ENCODE measurements at regions not wholly inside any gene's neighbourhood (a gene's known extent, or its start where the extent isn't known, plus 50 kb on each side); places are given as distances from the start of the nearest gene placed in this dataset.

DNA sequence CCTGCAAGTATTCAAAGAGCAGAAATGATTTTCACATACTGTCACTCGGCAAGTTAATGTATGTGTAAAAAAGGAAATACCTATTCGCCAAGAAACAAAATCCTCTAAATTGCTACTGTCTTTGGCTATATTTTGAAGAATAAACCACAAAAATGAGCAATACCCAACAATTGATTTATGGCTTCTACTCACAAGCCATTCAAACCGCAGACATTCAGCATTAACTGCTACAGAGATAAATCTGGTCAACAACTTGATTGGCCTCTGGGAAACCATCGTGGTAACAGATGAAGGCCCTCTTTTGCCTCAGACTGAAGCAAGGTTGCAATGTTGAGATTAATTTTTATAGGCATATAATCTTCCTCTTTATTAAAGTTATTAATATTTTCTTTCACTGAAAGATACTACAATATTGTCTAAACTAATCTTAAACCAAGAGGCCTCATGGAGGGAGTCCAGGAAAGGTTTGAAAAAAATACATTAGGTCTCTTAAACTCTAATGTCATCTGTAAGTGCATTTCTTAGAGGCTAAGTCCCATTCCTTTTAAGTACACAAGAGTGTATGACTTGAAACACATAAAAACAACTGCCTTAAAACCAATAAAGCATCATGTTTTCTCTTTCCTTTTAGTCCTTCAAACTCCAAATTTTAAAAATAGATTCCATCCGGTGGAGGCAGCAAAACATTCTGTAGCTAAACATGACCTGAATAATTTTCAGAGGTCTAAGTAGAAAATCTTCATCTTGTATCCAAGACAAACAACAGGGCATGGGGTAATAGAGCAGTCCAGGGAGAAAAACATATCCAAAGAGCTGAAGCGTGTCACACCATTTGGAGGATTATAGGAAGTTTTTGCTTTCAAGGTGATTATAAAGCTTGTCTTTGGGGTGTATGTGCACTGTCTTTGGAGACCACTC, 162.4 kb upstream of the TGFBR2 start:
- in situ Hi-C loops (cut with HindIII; ENCODE audit: low pct_unique_long_range_greater_than_20kb, low sequenced_read_pairs) (no loop called here), intact Hi-C loops (cut with micrococcal nuclease; ENCODE audit: unreplicated experiment) (no loop called here)
- ATAC-seq (no peak), DNase-seq (ENCODE audit: low read depth, low spot score) (no peak)
- ChIA-PET CTCF (no interaction called here), POLR2A (no interaction called here)
- TF ChIP-seq SIN3A (IDR thresholded peaks at IDR 0.05; ENCODE audit: borderline replicate concordance, insufficient read depth, low read depth, low read length), result no peak
- no peak for TF ChIP-seq TCF7L2 (IDR thresholded peaks at IDR 0.05; ENCODE audit: low read depth, low read length)
- TF ChIP-seq, protein P1, sequence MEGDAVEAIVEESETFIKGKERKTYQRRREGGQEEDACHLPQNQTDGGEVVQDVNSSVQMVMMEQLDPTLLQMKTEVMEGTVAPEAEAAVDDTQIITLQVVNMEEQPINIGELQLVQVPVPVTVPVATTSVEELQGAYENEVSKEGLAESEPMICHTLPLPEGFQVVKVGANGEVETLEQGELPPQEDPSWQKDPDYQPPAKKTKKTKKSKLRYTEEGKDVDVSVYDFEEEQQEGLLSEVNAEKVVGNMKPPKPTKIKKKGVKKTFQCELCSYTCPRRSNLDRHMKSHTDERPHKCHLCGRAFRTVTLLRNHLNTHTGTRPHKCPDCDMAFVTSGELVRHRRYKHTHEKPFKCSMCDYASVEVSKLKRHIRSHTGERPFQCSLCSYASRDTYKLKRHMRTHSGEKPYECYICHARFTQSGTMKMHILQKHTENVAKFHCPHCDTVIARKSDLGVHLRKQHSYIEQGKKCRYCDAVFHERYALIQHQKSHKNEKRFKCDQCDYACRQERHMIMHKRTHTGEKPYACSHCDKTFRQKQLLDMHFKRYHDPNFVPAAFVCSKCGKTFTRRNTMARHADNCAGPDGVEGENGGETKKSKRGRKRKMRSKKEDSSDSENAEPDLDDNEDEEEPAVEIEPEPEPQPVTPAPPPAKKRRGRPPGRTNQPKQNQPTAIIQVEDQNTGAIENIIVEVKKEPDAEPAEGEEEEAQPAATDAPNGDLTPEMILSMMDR (IDR thresholded peaks at IDR 0.05), result no peak
- TF ChIP-seq, protein P2, sequence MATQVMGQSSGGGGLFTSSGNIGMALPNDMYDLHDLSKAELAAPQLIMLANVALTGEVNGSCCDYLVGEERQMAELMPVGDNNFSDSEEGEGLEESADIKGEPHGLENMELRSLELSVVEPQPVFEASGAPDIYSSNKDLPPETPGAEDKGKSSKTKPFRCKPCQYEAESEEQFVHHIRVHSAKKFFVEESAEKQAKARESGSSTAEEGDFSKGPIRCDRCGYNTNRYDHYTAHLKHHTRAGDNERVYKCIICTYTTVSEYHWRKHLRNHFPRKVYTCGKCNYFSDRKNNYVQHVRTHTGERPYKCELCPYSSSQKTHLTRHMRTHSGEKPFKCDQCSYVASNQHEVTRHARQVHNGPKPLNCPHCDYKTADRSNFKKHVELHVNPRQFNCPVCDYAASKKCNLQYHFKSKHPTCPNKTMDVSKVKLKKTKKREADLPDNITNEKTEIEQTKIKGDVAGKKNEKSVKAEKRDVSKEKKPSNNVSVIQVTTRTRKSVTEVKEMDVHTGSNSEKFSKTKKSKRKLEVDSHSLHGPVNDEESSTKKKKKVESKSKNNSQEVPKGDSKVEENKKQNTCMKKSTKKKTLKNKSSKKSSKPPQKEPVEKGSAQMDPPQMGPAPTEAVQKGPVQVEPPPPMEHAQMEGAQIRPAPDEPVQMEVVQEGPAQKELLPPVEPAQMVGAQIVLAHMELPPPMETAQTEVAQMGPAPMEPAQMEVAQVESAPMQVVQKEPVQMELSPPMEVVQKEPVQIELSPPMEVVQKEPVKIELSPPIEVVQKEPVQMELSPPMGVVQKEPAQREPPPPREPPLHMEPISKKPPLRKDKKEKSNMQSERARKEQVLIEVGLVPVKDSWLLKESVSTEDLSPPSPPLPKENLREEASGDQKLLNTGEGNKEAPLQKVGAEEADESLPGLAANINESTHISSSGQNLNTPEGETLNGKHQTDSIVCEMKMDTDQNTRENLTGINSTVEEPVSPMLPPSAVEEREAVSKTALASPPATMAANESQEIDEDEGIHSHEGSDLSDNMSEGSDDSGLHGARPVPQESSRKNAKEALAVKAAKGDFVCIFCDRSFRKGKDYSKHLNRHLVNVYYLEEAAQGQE (IDR thresholded peaks at IDR 0.05; ENCODE audit: insufficient read depth in 1 of 2, low read depth in 2 of 2, low read length in 1 of 2), result no peak
- TF ChIP-seq POLR2AphosphoS5 (IDR thresholded peaks at IDR 0.05; ENCODE audit: low read depth, low read length), result no peak
- no TSS peak for BruUV-seq (replicated peaks)
- Histone ChIP-seq H3K4me3 (ENCODE audit: low read depth in 2 of 2, low read length in 2 of 2) (no peak overlapping the region), H3K27me3 (ENCODE audit: control insufficient read depth, insufficient read depth, low read length) (no peaks in the 10 kb centered on the region), H3K4me1 (ENCODE audit: control insufficient read depth, insufficient read depth, low read length) (peaks cover 15% of the 10 kb centered on the region), H3K36me3 (ENCODE audit: control insufficient read depth, insufficient read depth, low read length) (no peaks in the 10 kb centered on the region; the same call in 1 of the 2 replicates), H3K9me3 (ENCODE audit: control insufficient read depth, insufficient read depth, low read depth, low read length) (no peaks in the 10 kb centered on the region), H3K27ac (ENCODE audit: low read length) (peak overlapping the region; percentile 17; the same call in 1 of the 2 replicates)

DNA sequence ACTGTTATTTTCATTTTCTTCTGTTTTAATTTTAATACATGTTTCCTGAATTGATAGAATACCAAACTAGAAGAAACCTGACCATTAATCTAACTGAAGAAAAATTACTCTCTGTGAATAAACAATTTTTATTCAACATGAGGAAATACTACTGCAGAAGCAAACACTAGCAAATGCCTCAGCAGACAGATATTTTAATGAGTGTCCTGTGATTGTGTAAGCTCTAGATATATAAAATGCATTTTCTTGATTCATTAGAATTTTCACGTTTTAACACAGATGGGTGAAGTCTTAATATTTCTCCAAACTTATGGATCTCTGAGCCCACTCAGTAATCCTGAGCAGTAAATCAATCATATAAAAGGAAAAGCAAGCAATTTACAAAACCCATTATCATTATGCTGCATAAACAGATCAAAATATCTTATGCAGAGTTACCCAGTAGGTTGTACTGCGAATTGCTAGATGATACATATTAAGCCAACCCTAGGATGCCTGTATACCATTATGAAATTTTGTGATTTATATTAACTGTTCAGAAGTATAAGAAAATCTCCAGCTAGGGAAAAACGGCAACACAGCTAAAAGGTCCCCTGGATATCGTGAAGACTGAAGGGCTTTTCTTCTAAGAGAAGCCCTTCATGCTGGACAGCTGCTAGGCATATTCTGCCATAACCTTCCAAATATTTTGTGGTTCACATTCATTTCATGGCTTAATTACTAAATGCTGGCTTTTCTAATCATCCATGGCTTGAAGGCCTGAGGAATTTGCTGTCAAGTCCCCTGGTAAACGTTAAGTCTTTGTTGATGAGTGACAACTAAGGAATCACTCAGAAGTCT, 157.7 kb upstream of the TGFBR2 start:
- no peak for ATAC-seq
- CTCF ChIA-PET, result interaction anchor here (0.6 kb wide), 1 partner anchor 8 kb away, joined by 7 read pairs; no protein-coding TSS in a partner anchor
- intact Hi-C loops (cut with micrococcal nuclease; ENCODE audit: unreplicated experiment), result no loop called here

More for the DNA sequence above, 157.7 kb upstream of the TGFBR2 start:
- H3K4me1 ChIP-seq (ENCODE audit: control insufficient read depth, insufficient read depth, low read length), result no peaks in the 10 kb centered on the region
- in situ Hi-C loops (cut with HindIII; ENCODE audit: low pct_unique_long_range_greater_than_20kb, low sequenced_read_pairs), result no loop called here
- H3K27me3 ChIP-seq (ENCODE audit: control insufficient read depth, insufficient read depth, low read length), result no peaks in the 10 kb centered on the region
- no peaks in the 10 kb centered on the region for H3K9me3 ChIP-seq (ENCODE audit: control insufficient read depth, insufficient read depth, low read depth, low read length)
- no peak for DNase-seq (ENCODE audit: low read depth, low spot score)
- H3K4me3 ChIP-seq (ENCODE audit: low read depth in 2 of 2, low read length in 2 of 2), result no peak overlapping the region
- POLR2A ChIA-PET, result no interaction called here
- no peaks in the 10 kb centered on the region for H3K36me3 ChIP-seq (ENCODE audit: control insufficient read depth, insufficient read depth, low read length)
- BruUV-seq (replicated peaks), result no TSS peak
- no peak overlapping the region for H3K27ac ChIP-seq (ENCODE audit: low read length)
- TF ChIP-seq SIN3A (IDR thresholded peaks at IDR 0.05; ENCODE audit: borderline replicate concordance, insufficient read depth, low read depth, low read length), result no peak
- TF ChIP-seq, protein P2 (IDR thresholded peaks at IDR 0.05; ENCODE audit: insufficient read depth in 1 of 2, low read depth in 2 of 2, low read length in 1 of 2), result no peak
- TF ChIP-seq, protein P1 (IDR thresholded peaks at IDR 0.05), result no peak
- no peak for TF ChIP-seq TCF7L2 (IDR thresholded peaks at IDR 0.05; ENCODE audit: low read depth, low read length)
- no peak for TF ChIP-seq POLR2AphosphoS5 (IDR thresholded peaks at IDR 0.05; ENCODE audit: low read depth, low read length)

All from Panc1 (cell line).